HL-60 (cell line): ENCODE measurements at regions not wholly inside any gene's neighbourhood (a gene's known extent, or its start where the extent isn't known, plus 50 kb on each side); places are given as distances from the start of the nearest gene placed in this dataset.

ENCODE experiments used
- GABPA ChIP-seq: IDR thresholded peaks from 2 replicates; pipeline ENCODE4 v1.6.1; 2012; ENCODE audit warnings: low read depth
- POLR2AphosphoS5 ChIP-seq: IDR thresholded peaks from 2 replicates; pipeline ENCODE4 v1.6.1; 2012; ENCODE audit warnings: low read depth
- REST ChIP-seq: IDR thresholded peaks from 2 replicates; pipeline ENCODE4 v1.6.1; 2012; ENCODE audit warnings: low read depth; ENCODE audit not compliant: insufficient replicate concordance
- TF ChIP-seq, protein P1 (sequence below): IDR thresholded peaks from one replicate; pipeline ENCODE4 v1.5.1; 2011; ENCODE audit warnings: low read length, control low read depth, inconsistent platforms; ENCODE audit not compliant: insufficient read depth

GRCh38 chr3:165518346-165518745, 318.9 kb downstream of the BCHE start:
- TF ChIP-seq, protein P1, sequence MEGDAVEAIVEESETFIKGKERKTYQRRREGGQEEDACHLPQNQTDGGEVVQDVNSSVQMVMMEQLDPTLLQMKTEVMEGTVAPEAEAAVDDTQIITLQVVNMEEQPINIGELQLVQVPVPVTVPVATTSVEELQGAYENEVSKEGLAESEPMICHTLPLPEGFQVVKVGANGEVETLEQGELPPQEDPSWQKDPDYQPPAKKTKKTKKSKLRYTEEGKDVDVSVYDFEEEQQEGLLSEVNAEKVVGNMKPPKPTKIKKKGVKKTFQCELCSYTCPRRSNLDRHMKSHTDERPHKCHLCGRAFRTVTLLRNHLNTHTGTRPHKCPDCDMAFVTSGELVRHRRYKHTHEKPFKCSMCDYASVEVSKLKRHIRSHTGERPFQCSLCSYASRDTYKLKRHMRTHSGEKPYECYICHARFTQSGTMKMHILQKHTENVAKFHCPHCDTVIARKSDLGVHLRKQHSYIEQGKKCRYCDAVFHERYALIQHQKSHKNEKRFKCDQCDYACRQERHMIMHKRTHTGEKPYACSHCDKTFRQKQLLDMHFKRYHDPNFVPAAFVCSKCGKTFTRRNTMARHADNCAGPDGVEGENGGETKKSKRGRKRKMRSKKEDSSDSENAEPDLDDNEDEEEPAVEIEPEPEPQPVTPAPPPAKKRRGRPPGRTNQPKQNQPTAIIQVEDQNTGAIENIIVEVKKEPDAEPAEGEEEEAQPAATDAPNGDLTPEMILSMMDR: no peak
- TF ChIP-seq REST (no peak), GABPA (no peak), POLR2AphosphoS5 (no peak)
